Stimulated activated CD4-positive, alpha-beta T cell treated with anti-CD3 and anti-CD28 coated beads, Interleukin-2, amount 100 ng/mL, for 24 hours (primary cell): ENCODE measurements at regions not wholly inside any gene's neighbourhood (a gene's known extent, or its start where the extent isn't known, plus 50 kb on each side); places are given as distances from the start of the nearest gene placed in this dataset.
"Not testable (repeated sequence)": the region's sequence is repeated elsewhere in the genome, so short reads cannot be mapped to it uniquely, and the experiment has no call there.

Experiments
- DNase-seq, 2 donors: peaks; one replicate each; pipeline ENCODE4 v3.0.0-alpha.2; 2020

GRCh38 chr4:86413426-86413825 is 53.6 kb upstream of the MAPK10 start:
- not testable (repeated sequence) for DNase-seq

- no peak for DNase-seq
Observed at GRCh38 chr4:86414686-86415085, 54.8 kb upstream of the MAPK10 start.

DNA sequence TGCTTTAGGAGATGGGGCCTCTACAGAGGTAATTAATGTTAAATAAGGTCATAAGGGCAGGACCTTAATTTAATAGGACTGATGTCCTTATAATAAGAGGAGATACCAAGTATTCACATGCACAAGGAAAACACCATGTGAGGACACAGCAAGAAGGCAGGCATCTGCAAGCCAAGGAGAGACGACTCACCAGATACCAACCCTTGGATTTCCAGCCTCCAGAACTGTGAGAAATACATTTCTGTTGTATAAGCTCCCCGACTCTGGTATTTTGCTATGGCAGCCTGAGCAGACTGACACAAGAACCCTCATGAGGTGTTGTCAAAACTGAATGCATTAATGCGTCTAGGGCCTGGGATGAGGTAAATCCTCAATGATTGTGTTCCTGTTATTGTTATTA is 56.2 kb upstream of the MAPK10 start:
- no peak for DNase-seq

- no peak for DNase-seq
Observed at GRCh38 chr4:86421461-86421860, 61.6 kb upstream of the MAPK10 start.

- no peak for DNase-seq
Observed at GRCh38 chr4:86431543-86432116, 71.8 kb upstream of the MAPK10 start.

- no peak for DNase-seq
Observed at GRCh38 chr4:86432559-86433134, 72.8 kb upstream of the MAPK10 start.

GRCh38 chr4:86439293-86439692 is 79.4 kb upstream of the MAPK10 start:
- no peak for DNase-seq

DNA sequence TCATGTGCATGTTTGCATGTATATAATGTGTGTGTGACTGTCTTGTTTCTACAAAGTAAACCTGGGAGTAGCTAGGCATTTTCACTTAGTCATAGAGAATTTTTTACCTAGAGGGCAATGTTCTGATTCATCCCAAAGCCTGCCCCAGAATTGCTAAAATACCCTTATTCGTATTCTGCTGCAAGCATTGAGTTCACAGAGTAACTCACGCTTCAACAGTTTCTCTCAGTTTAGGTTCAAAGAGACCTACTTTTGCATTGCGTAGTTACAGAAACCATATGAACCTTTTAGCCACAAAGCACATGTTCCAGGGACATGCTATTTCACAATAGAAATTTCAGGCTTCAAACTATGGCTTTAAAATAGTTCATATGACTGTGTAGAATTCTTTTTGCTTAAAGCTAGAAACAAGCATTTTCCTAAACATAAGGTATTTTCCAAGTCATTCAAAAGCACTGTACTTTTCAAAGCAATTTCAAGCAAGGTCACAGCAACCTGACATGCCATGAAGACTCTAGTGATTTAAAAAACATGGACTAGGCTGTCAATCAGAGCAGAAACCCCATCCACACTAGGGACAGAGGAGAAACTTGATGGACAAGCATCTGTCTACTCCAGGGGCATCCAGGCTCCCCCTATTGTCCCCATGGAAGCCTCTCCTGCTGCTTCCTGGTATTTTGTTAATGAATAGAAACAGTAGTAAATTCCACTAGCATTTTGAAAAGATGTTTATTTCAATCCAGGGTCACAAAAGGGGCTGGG is 81.5 kb upstream of the MAPK10 start:
- no peak for DNase-seq

GRCh38 chr4:86442881-86443280 is 83.0 kb upstream of the MAPK10 start:
- no peak for DNase-seq

- no peak for DNase-seq
Observed at GRCh38 chr4:86443495-86443894, 83.6 kb upstream of the MAPK10 start.

DNA sequence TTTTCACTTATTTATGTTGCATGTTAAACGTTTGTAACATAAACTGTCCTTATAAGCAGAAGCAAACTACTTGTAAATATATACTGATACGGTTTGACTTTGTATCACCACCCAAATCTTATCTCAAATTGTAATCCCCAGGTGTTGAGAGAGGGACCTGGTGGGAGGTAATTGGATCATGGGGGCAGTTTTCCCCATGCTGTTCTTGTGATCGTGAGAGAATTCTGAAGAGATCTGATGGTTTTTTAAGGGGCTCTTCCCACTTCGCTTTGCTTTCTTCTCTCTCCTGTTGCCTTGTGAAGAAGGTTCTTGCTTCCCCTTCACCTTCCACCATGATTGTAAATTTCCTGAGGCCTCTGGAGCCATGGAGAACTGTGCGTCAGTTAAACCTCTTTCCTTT is 87.1 kb upstream of the MAPK10 start:
- DNase-seq: no peak

DNA sequence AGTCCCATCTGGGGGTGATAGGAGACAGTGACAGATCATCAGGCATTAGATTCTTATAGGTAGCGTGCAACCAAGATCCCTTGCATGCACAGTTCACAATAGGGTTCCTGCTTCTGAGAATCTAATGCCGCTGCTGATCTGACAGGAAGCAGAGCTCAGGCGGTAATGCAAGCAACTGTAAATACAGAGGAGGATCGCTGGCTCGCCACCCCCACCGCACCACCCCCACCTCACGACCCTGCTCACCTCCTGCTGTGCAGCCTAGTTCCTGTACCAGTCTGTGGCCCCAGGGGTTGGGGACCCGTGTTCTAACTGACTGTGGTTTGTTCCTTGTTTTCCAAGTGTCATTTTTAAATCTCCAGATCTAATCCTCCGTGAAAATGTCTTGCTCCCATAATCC is 89.0 kb upstream of the MAPK10 start:
- no peak for DNase-seq

DNA sequence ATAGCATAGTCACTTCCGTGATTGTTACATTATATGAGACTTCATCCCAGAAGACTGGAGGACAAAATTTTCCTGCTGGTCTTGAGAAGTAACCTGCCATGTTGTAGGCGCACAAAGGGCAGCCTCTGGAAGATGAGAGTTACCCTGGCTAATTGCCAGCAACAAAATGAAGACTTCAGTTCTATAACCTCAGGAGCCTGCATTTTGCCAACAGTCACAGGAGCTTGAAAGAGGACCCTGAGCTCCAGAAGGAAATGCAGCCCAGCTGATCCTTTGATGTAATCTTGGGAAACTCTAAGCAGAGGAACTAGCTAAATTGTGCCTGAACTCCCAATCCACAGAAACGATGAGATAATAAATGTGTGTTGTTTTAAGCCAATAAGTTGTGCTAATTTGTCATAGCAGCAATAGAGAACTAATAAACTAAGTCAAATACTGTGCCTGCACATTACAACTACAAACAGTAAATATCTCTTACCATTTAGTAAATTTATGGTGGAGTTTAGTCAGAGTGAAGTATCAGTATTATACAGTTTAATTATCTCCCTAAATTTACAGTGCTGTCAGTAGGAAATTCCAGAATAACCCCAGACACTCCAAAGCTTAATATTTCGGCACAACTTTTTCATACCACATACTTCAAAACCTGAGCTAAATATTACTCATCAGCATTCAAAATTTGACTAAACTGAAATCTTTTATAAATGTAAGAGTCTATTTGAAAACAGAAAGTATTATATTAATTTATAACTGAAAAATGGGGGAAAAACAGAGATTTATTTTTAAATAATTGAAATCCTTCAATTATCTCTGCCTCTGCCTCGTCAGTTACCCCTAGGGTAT is 90.1 kb upstream of the MAPK10 start:
- DNase-seq: no peak

GRCh38 chr4:86450861-86451260 is 91.0 kb upstream of the MAPK10 start:
- DNase-seq: no peak

DNA sequence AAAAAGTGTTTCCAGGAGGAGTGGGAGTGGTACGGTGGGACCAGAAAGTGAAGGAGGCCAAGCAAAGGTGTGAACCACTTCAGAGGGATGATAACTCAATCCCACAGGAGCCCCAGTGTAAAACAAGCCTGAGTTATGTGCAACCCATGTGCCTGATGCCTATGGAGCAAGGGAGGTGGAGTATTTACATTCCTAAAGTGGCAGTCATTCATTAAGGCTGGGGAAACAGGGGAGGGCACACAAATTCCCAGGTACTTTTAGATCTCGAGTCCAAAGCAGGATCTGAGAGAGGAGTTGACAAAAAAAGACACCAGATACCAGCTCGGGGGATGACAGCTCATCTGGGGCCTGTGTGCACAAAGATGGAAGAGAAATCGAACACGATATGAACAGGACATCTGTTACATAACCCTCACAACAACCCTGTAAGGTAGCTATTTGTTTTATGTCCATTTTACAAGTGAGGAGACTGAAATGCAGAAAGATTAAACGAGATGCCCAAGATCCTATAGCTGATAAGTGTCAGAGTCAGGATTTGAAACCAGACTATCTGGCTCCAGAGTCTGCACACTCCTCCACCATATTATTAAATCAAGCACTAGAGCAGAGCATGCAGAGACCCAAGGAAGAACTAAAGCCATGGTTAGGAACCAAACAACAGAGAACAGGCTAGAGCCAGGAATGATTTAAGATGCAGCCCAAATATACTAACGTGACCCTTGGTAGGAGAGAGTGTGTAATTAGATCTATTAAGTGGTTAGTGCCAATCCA is 91.9 kb upstream of the MAPK10 start:
- DNase-seq: no peak

GRCh38 chr4:86452422-86452891 is 92.6 kb upstream of the MAPK10 start:
- no peak for DNase-seq

DNA sequence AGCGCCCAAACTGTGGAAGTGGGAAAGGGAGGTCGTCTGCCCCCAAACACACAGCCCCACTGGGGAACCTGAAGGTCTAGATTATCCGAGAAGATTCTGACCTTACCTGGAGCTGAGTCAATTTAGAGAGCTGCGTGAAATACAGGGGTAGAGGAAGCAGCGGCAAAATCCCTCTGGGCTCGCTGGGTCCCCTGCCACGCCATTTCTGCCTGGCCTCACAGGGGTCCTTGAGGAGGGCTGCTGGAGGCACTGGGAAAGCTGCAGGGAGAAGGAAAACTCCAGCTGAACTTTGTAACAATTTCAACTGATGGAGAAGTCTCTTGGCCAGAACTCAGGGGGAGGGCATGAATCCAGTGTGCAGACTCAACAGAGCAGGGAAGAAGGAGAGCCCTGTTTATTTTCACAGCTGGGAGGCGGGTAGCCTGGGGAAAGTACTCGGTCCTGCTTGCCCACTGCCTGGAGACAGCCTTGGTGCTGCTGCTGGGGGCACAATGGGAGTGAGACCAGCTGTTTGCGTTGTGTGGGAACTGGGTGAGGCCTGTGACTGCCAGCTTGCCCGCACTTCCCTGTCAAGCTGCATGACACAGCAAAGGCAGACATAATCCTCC is 93.2 kb upstream of the MAPK10 start:
- no peak for DNase-seq

DNA sequence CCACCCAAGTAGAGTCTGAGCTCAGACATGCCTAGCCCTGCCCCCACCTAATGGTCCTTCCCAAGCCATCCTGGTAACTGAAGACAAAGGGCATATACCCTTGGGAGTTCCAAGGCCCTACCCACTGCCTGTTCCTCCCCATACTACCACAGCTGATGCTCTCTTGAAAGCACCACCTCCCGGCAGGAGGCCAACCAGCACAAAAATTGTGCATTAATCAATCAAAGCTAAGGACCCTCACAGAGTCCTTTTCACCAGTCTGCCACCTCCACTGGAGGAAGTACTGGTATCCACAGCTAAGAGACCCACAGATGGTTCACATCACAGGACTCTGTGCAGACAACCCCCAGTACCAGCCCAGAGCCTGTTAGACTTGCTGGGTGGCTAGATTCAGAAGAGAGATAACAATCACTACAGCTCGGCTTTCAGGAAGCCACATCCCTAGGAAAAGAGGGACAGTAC is 93.8 kb upstream of the MAPK10 start:
- DNase-seq: not testable (repeated sequence)

DNA sequence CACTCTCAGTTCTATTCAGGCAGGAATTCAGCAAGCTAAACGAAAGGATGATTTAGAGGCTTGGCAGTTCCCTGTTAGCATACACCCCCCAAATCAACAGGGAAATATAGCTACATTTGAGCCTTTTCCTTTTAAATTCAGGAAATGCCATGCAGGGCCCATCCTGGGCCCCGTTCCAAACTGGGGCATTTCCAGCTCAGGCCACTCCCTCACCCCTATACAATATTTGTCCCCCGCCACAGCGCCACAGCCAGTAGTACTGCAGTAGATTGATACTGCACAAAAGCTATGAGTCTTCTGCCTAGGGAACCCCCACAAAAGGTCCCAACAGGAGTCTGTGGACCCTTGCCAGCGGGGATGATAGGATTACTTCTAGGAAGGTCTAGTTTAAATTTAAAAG is 102.0 kb upstream of the MAPK10 start:
- no peak for DNase-seq

GRCh38 chr4:86472377-86473019 is 112.6 kb upstream of the MAPK10 start:
- no peak for DNase-seq

GRCh38 chr4:86478151-86478550 is 116.0 kb upstream of the PTPN13 start:
- not testable (repeated sequence) for DNase-seq

GRCh38 chr4:86481440-86481839 is 112.7 kb upstream of the PTPN13 start:
- DNase-seq: no peak
